SU-DHL-6 (cell line): ENCODE measurements at regions not wholly inside any gene's neighbourhood (a gene's known extent, or its start where the extent isn't known, plus 50 kb on each side); places are given as distances from the start of the nearest gene placed in this dataset.

Source experiments
- EZH2phosphoT487 ChIP-seq: fragments of 200-600 bp; sonication (generic), shearing (Covaris generic); conservative IDR thresholded peaks from 2 replicates; pipeline ENCODE4 v1.6.1; 2018; ENCODE audit warnings: mild to moderate bottlenecking, antibody characterized with exemption, low read length, moderate library complexity, mixed read lengths
- TF ChIP-seq, protein P1 (sequence below): fragments of 200-600 bp; sonication (generic); IDR thresholded peaks from one replicate; pipeline ENCODE4 v1.5.1; 2017; ENCODE audit warnings: antibody characterized with exemption, mild to moderate bottlenecking, low read length, moderate library complexity; ENCODE audit not compliant: insufficient read depth, poor library complexity, severe bottlenecking

GRCh38 chr5:87499478-87500410 lies 87.0 kb upstream of the CCNH start:
- TF ChIP-seq, protein P1, sequence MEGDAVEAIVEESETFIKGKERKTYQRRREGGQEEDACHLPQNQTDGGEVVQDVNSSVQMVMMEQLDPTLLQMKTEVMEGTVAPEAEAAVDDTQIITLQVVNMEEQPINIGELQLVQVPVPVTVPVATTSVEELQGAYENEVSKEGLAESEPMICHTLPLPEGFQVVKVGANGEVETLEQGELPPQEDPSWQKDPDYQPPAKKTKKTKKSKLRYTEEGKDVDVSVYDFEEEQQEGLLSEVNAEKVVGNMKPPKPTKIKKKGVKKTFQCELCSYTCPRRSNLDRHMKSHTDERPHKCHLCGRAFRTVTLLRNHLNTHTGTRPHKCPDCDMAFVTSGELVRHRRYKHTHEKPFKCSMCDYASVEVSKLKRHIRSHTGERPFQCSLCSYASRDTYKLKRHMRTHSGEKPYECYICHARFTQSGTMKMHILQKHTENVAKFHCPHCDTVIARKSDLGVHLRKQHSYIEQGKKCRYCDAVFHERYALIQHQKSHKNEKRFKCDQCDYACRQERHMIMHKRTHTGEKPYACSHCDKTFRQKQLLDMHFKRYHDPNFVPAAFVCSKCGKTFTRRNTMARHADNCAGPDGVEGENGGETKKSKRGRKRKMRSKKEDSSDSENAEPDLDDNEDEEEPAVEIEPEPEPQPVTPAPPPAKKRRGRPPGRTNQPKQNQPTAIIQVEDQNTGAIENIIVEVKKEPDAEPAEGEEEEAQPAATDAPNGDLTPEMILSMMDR: no peak
- no peak for TF ChIP-seq EZH2phosphoT487
